Colonic mucosa (tissue), 4 donors: ENCODE measurements at regions not wholly inside any gene's neighbourhood (a gene's known extent, or its start where the extent isn't known, plus 50 kb on each side); places are given as distances from the start of the nearest gene placed in this dataset.

ENCODE experiments used
- DNase-seq: peaks from one replicate; pipeline ENCODE4 v3.0.0-alpha.2; 2020
- H3K27ac ChIP-seq: fragments of 200-600 bp; one replicate; pipeline ENCODE4 v1.8.0; 2021
- H3K27me3 ChIP-seq: fragments of 200-600 bp; one replicate; pipeline ENCODE4 v1.8.0; 2021
- H3K36me3 ChIP-seq: fragments of 200-600 bp; one replicate; pipeline ENCODE4 v1.8.0; 2021
- H3K4me1 ChIP-seq: fragments of 200-600 bp; one replicate; pipeline ENCODE4 v1.8.0; 2021; ENCODE audit warnings: mild to moderate bottlenecking
- H3K4me3 ChIP-seq: fragments of 200-600 bp; one replicate; pipeline ENCODE4 v1.8.0; 2021
- H3K9ac ChIP-seq, 2 donors: one replicate each; pipeline ENCODE4 v1.7.0; 2013; ENCODE audit warnings: control low read depth in 2 of 2, low read depth in 2 of 2, low read length in 2 of 2
- H3K9me3 ChIP-seq: fragments of 200-600 bp; one replicate; pipeline ENCODE4 v1.8.0; 2021
- CTCF ChIP-seq: fragments of 200-600 bp; IDR thresholded peaks from one replicate; pipeline ENCODE4 v1.8.0; 2022; ENCODE audit warnings: antibody characterized with exemption, mild to moderate bottlenecking
- intact Hi-C: fragments of 100-400 bp; cut with DNase I; formaldehyde crosslinking; loops from one replicate; pipeline ENCODE4 v1.14.1; 2022
- donor health status: healthy.
- donor health status: DM: no; HTN: no; CAD: no.
- donor health status: DM: no; HTN: no; CAD: no.

GRCh38 chr1:113259988-113260387, 130.3 kb upstream of the MAGI3 start:
- Histone ChIP-seq H3K9me3 (no peaks in the 10 kb centered on the region), H3K27me3 (no peaks in the 10 kb centered on the region), H3K9ac (no peak overlapping the region), H3K4me1 (peaks cover 1% of the 10 kb centered on the region), H3K27ac (no peak overlapping the region), H3K4me3 (no peak overlapping the region), H3K36me3 (no peaks in the 10 kb centered on the region)
- TF ChIP-seq CTCF = no peak
- intact Hi-C loops = no loop called here
- DNase-seq = no peak

GRCh38 chr1:113265196-113265595, 125.1 kb upstream of the MAGI3 start:
- DNase-seq = no peak
- Histone ChIP-seq H3K9me3 (no peaks in the 10 kb centered on the region), H3K4me1 (no peaks in the 10 kb centered on the region), H3K36me3 (no peaks in the 10 kb centered on the region), H3K27ac (no peak overlapping the region), H3K9ac (no peak overlapping the region), H3K27me3 (no peaks in the 10 kb centered on the region), H3K4me3 (no peak overlapping the region)
- intact Hi-C loops = no loop called here
- TF ChIP-seq CTCF = no peak

GRCh38 chr1:113266788-113267187, 123.5 kb upstream of the MAGI3 start:
- Histone ChIP-seq H3K36me3 (no peaks in the 10 kb centered on the region), H3K27me3 (no peaks in the 10 kb centered on the region), H3K27ac (no peak overlapping the region), H3K9me3 (no peaks in the 10 kb centered on the region), H3K4me3 (no peak overlapping the region), H3K9ac (no peak overlapping the region), H3K4me1 (no peaks in the 10 kb centered on the region)
- intact Hi-C loops = no loop called here
- TF ChIP-seq CTCF = no peak
- no peak for DNase-seq

GRCh38 chr1:113269168-113269963, 120.9 kb upstream of the MAGI3 start:
- H3K27me3 ChIP-seq = no peaks in the 10 kb centered on the region
- no peaks in the 10 kb centered on the region for H3K4me1 ChIP-seq
- intact Hi-C loops = no loop called here
- H3K9me3 ChIP-seq = no peaks in the 10 kb centered on the region
- no peaks in the 10 kb centered on the region for H3K36me3 ChIP-seq
- no peak overlapping the region for H3K4me3 ChIP-seq
- no peak overlapping the region for H3K27ac ChIP-seq
- no peak for TF ChIP-seq CTCF
- no peak for DNase-seq
- no peak overlapping the region for H3K9ac ChIP-seq

DNA sequence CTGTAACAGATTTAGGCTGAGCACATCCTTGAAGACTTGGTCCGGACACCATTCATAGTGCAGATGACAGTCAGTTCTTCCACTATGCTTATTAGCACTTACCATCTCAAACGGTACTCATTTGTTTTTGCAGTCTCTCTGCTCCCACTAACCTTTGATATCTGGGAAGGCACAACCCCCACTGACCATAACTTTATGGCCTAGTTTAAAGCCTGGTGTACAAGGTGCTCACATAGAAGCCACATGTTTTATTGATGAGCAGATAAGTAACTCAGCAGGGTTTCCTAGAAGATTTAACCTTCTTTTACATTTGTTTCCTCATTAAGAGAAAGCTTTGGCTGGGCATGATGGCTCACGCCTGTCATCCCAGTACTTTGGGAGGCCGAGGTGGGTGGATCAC, 119.3 kb upstream of the MAGI3 start:
- no peaks in the 10 kb centered on the region for H3K4me1 ChIP-seq
- no peak overlapping the region for H3K9ac ChIP-seq
- no peak for TF ChIP-seq CTCF
- intact Hi-C loops = no loop called here
- no peak overlapping the region for H3K27ac ChIP-seq
- no peaks in the 10 kb centered on the region for H3K27me3 ChIP-seq
- H3K9me3 ChIP-seq = no peaks in the 10 kb centered on the region
- peak; percentile 43 for DNase-seq
- no peaks in the 10 kb centered on the region for H3K36me3 ChIP-seq
- no peak overlapping the region for H3K4me3 ChIP-seq
